RPMI8226 (cell line): ENCODE measurements at regions not wholly inside any gene's neighbourhood (a gene's known extent, or its start where the extent isn't known, plus 50 kb on each side); places are given as distances from the start of the nearest gene placed in this dataset.
"Not testable (repeated sequence)": the region's sequence is repeated elsewhere in the genome, so short reads cannot be mapped to it uniquely, and the experiment has no call there.

ENCODE experiments used
- DNase-seq: peaks from one replicate; pipeline ENCODE4 v3.0.0-alpha.2; 2015

GRCh38 chr2:149768320-149768799 lies 180.8 kb upstream of the MMADHC start:
- DNase-seq = no peak

- DNase-seq = no peak
These were observed 180.0 kb upstream of the MMADHC start for GRCh38 chr2:149767516-149767974.

- no peak for DNase-seq
These were observed 178.8 kb upstream of the MMADHC start for GRCh38 chr2:149766339-149766738.

- no peak for DNase-seq
These were observed 178.1 kb upstream of the MMADHC start for GRCh38 chr2:149765636-149766035.

- DNase-seq = no peak
These were observed 177.4 kb upstream of the MMADHC start for GRCh38 chr2:149765003-149765402.

GRCh38 chr2:149763358-149763757 lies 175.8 kb upstream of the MMADHC start:
- no peak for DNase-seq

GRCh38 chr2:149761611-149762010 lies 174.0 kb upstream of the MMADHC start:
- DNase-seq = no peak

- DNase-seq = not testable (repeated sequence)
These were observed 171.8 kb upstream of the MMADHC start for GRCh38 chr2:149759382-149759781.

GRCh38 chr2:149754722-149755121 lies 167.1 kb upstream of the MMADHC start:
- DNase-seq = not testable (repeated sequence)

- DNase-seq = no peak
These were observed 159.9 kb upstream of the MMADHC start for GRCh38 chr2:149747456-149747855.

- no peak for DNase-seq
These were observed 158.0 kb upstream of the MMADHC start for GRCh38 chr2:149745396-149746230.

- no peak for DNase-seq
These were observed 157.3 kb upstream of the MMADHC start for GRCh38 chr2:149744865-149745264.

GRCh38 chr2:149743842-149744448 lies 156.4 kb upstream of the MMADHC start:
- no peak for DNase-seq

GRCh38 chr2:149741646-149742045 lies 154.1 kb upstream of the MMADHC start:
- no peak for DNase-seq

GRCh38 chr2:149740490-149740889 lies 152.9 kb upstream of the MMADHC start:
- DNase-seq = no peak

- no peak for DNase-seq
These were observed 152.3 kb upstream of the MMADHC start for GRCh38 chr2:149739883-149740265.

GRCh38 chr2:149739171-149739882 lies 151.8 kb upstream of the MMADHC start:
- no peak for DNase-seq

GRCh38 chr2:149738767-149739166 lies 151.2 kb upstream of the MMADHC start:
- no peak for DNase-seq

- DNase-seq = no peak
These were observed 150.3 kb upstream of the MMADHC start for GRCh38 chr2:149737896-149738295.

GRCh38 chr2:149735237-149735958 lies 147.8 kb upstream of the MMADHC start:
- no peak for DNase-seq

GRCh38 chr2:149733936-149734685 lies 146.5 kb upstream of the MMADHC start:
- no peak for DNase-seq

- no peak for DNase-seq
These were observed 145.2 kb upstream of the MMADHC start for GRCh38 chr2:149732730-149733290.
